Transverse colon (tissue), 3 donors: ENCODE measurements at regions not wholly inside any gene's neighbourhood (a gene's known extent, or its start where the extent isn't known, plus 50 kb on each side); places are given as distances from the start of the nearest gene placed in this dataset.

ENCODE experiments used
- POLR2A ChIP-seq: fragments of 450-650 bp; IDR thresholded peaks from one replicate; pipeline ENCODE4 v1.6.1; 2016; ENCODE audit warnings: antibody characterized with exemption, mild to moderate bottlenecking, moderate library complexity
- TF ChIP-seq, protein P1 (sequence below), 5 experiments: fragments of 200-600 bp in 3 of 5; fragments of 450-650 bp in 2 of 5; sonication (generic) in 3 of 5; IDR thresholded peaks; 1 replicate in 2 of 5; 2 replicates in 3 of 5; pipeline ENCODE4 v1.5.1; 2016 to 2017; ENCODE audit warnings: antibody characterized with exemption in 5 of 5, inconsistent platforms in 3 of 5, mild to moderate bottlenecking in 2 of 5, moderate library complexity in 1 of 5

DNA sequence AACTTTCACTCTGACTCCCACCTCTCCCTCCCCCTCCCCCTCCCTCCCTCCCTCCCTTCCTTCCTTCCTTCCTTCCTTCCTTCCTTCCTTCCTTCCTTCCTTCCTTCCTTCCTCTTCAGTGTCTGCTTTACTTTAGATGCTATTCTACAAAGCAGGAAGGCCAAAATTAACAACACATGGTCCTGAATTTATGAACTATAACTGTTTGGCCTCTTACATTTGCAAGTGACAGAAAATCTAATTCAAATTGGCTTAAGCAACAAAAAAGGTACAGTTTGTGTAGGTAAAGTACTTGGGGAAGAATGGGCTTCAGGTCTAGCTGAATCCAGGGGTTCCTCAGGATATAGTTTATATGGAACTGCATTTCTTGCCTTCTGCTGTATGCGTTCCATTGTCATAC, 673.0 kb downstream of the AACS start:
- TF ChIP-seq, protein P1, sequence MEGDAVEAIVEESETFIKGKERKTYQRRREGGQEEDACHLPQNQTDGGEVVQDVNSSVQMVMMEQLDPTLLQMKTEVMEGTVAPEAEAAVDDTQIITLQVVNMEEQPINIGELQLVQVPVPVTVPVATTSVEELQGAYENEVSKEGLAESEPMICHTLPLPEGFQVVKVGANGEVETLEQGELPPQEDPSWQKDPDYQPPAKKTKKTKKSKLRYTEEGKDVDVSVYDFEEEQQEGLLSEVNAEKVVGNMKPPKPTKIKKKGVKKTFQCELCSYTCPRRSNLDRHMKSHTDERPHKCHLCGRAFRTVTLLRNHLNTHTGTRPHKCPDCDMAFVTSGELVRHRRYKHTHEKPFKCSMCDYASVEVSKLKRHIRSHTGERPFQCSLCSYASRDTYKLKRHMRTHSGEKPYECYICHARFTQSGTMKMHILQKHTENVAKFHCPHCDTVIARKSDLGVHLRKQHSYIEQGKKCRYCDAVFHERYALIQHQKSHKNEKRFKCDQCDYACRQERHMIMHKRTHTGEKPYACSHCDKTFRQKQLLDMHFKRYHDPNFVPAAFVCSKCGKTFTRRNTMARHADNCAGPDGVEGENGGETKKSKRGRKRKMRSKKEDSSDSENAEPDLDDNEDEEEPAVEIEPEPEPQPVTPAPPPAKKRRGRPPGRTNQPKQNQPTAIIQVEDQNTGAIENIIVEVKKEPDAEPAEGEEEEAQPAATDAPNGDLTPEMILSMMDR (IDR thresholded peaks at IDR 0.05), result no peak
- TF ChIP-seq POLR2A, result no peak
